H1 (cell line): ENCODE measurements at regions not wholly inside any gene's neighbourhood (a gene's known extent, or its start where the extent isn't known, plus 50 kb on each side); places are given as distances from the start of the nearest gene placed in this dataset.

Source experiments
- CTCF ChIA-PET: fragments of 300-600 bp; sonication (Branson Sonifier 250); formaldehyde crosslinking; loops from one replicate; lab custom pipeline; 2021; ENCODE audit not compliant: partially characterized antibody; lab: Charles Lee
- POLR2A ChIA-PET: fragments of 300-600 bp; sonication (Branson Sonifier 250); formaldehyde crosslinking; loops from one replicate; lab custom pipeline; 2021; ENCODE audit warnings: inconsistent platforms; ENCODE audit not compliant: partially characterized antibody; lab: Charles Lee
- DNase-seq, 2 experiments: peaks; one replicate each; pipeline versions ENCODE4 v3.0.0 to v3.0.0-alpha.2; 2010 to 2022; ENCODE audit warnings: low spot score in 2 of 2, low read depth in 1 of 2, mixed read lengths in 1 of 2
- FAIRE-seq: peaks from 2 replicates; lab custom pipeline; 2011; peaks lifted over from hg19 to GRCh38; lab: Jason Lieb, UNC
- H2AFZ ChIP-seq: 2 replicates; pipeline ENCODE4 v1.8.1; 2012; ENCODE audit warnings: low read length, inconsistent platforms
- H2AK5ac ChIP-seq: 2 replicates; pipeline ENCODE4 v1.6.1; 2013; ENCODE audit warnings: low read depth, low read length
- H2BK120ac ChIP-seq: replicated peaks from 2 replicates; pipeline ENCODE3; 2013; ENCODE audit warnings: low read depth, low read length, inconsistent platforms
- H2BK12ac ChIP-seq: 2 replicates; pipeline ENCODE4 v1.6.1; 2013; ENCODE audit warnings: low read depth, low read length
- H2BK15ac ChIP-seq: 2 replicates; pipeline ENCODE4 v1.6.1; 2013; ENCODE audit warnings: low read length
- H2BK20ac ChIP-seq: 2 replicates; pipeline ENCODE4 v1.6.1; 2013; ENCODE audit warnings: low read length
- H2BK5ac ChIP-seq: 2 replicates; pipeline ENCODE4 v1.6.1; 2013; ENCODE audit warnings: low read depth, low read length
- H3K14ac ChIP-seq: 2 replicates; pipeline ENCODE4 v1.6.1; 2013; ENCODE audit warnings: inconsistent platforms; ENCODE audit not compliant: insufficient read length
- H3K18ac ChIP-seq: 2 replicates; pipeline ENCODE4 v1.6.1; 2013; ENCODE audit warnings: low read length; ENCODE audit errors: extremely low read depth
- H3K23ac ChIP-seq: 2 replicates; pipeline ENCODE4 v1.6.1; 2013; ENCODE audit warnings: inconsistent platforms; ENCODE audit not compliant: insufficient read length
- H3K23me2 ChIP-seq: 2 replicates; pipeline ENCODE4 v1.6.1; 2013; ENCODE audit warnings: low read depth, low read length
- H3K27ac ChIP-seq: 2 replicates; pipeline ENCODE4 v1.6.1; 2011; ENCODE audit warnings: low read depth, low read length, inconsistent platforms
- H3K27me3 ChIP-seq, 4 experiments: replicated peaks in 1 of 4; 1 replicate in 1 of 4; 2 replicates in 3 of 4; pipeline versions ENCODE4 v1.6.1 to v1.8.1; 2011 to 2013; ENCODE audit warnings: low read length in 3 of 4, mild to moderate bottlenecking in 3 of 4, inconsistent platforms in 2 of 4, mixed read lengths in 2 of 4, moderate library complexity in 1 of 4; ENCODE audit not compliant: control insufficient read depth in 3 of 4, insufficient read depth in 3 of 4; ENCODE audit errors: extremely low read depth in 1 of 4
- H3K36me3 ChIP-seq, 4 experiments: 2 replicates each; pipeline versions ENCODE4 v1.6.1 to v1.8.1; 2011 to 2013; ENCODE audit warnings: mild to moderate bottlenecking in 4 of 4, low read length in 3 of 4, moderate library complexity in 2 of 4, control low read depth in 1 of 4, inconsistent platforms in 1 of 4; ENCODE audit not compliant: insufficient read depth in 4 of 4, control insufficient read depth in 2 of 4
- H3K4ac ChIP-seq: replicated peaks from 2 replicates; pipeline ENCODE3; 2013; ENCODE audit warnings: low read length, low read depth, mixed read lengths, inconsistent platforms; ENCODE audit not compliant: insufficient read length
- H3K4me1 ChIP-seq, 4 experiments: replicated peaks in 1 of 4; 1 replicate in 1 of 4; 2 replicates in 3 of 4; pipeline versions ENCODE4 v1.6.1 to v1.8.1; 2011 to 2013; ENCODE audit warnings: low read length in 3 of 4, inconsistent platforms in 2 of 4, mixed read lengths in 1 of 4; ENCODE audit not compliant: insufficient read depth in 4 of 4, control insufficient read depth in 3 of 4
- H3K4me2 ChIP-seq, 2 experiments: 2 replicates each; pipeline versions ENCODE4 v1.6.1 to v1.8.1; 2011 to 2013; ENCODE audit warnings: low read depth in 2 of 2, low read length in 2 of 2, control low read depth in 1 of 2, inconsistent platforms in 1 of 2, mild to moderate bottlenecking in 1 of 2; ENCODE audit not compliant: insufficient read depth in 1 of 2
- H3K4me3 ChIP-seq, 4 experiments: fragments of 200-600, 300-600 bp in 1 of 4; sonication (generic), shearing (Covaris generic), sonication (Bioruptor Twin) in 1 of 4; 2 replicates each; pipeline versions ENCODE4 v1.5.1 to v1.8.1; 2011 to 2016; ENCODE audit warnings: low read length in 4 of 4, low read depth in 3 of 4, control low read depth in 2 of 4, inconsistent platforms in 2 of 4, mild to moderate bottlenecking in 2 of 4, mixed read lengths in 1 of 4, moderate library complexity in 1 of 4; ENCODE audit not compliant: insufficient read depth in 2 of 4; ENCODE audit errors: extremely low read depth in 1 of 4
- H3K56ac ChIP-seq: replicated peaks from 2 replicates; pipeline ENCODE3; 2013; ENCODE audit warnings: low read depth, mild to moderate bottlenecking, mixed read lengths, low read length, inconsistent platforms; ENCODE audit not compliant: insufficient read length
- H3K79me1 ChIP-seq: 2 replicates; pipeline ENCODE4 v1.6.1; 2013; ENCODE audit warnings: low read depth, low read length, control low read depth
- H3K79me2 ChIP-seq, 2 experiments: 2 replicates each; pipeline versions ENCODE4 v1.6.1 to v1.8.1; 2012 to 2013; ENCODE audit warnings: low read length in 2 of 2, mild to moderate bottlenecking in 2 of 2, inconsistent platforms in 1 of 2; ENCODE audit not compliant: insufficient read depth in 2 of 2, control insufficient read depth in 1 of 2
- H3K9ac ChIP-seq, 4 experiments: replicated peaks in 1 of 4; 1 replicate in 1 of 4; 2 replicates in 3 of 4; pipeline versions ENCODE4 v1.6.1 to v1.8.1; 2011 to 2013; ENCODE audit warnings: low read depth in 3 of 4, low read length in 3 of 4, control low read depth in 2 of 4, mild to moderate bottlenecking in 2 of 4, moderate library complexity in 2 of 4, inconsistent platforms in 1 of 4; ENCODE audit errors: extremely low read depth in 1 of 4
- H3K9me3 ChIP-seq, 2 experiments: 2 replicates each; pipeline versions ENCODE4 v1.6.1 to v1.8.1; 2012 to 2013; ENCODE audit warnings: mild to moderate bottlenecking in 2 of 2, moderate library complexity in 2 of 2, control low read depth in 1 of 2, inconsistent platforms in 1 of 2, low read depth in 1 of 2, low read length in 1 of 2, mixed read lengths in 1 of 2; ENCODE audit not compliant: insufficient read depth in 2 of 2
- H4K20me1 ChIP-seq, 2 experiments: replicated peaks in 1 of 2; 2 replicates each; pipeline versions ENCODE3 to v1.8.1; 2011 to 2013; ENCODE audit warnings: inconsistent platforms in 2 of 2, low read length in 2 of 2, mild to moderate bottlenecking in 1 of 2; ENCODE audit not compliant: insufficient read depth in 2 of 2, control insufficient read depth in 1 of 2
- H4K5ac ChIP-seq: 2 replicates; pipeline ENCODE4 v1.6.1; 2013; ENCODE audit warnings: low read length, low read depth, mixed read lengths, inconsistent platforms; ENCODE audit not compliant: insufficient read length
- H4K8ac ChIP-seq: 2 replicates; pipeline ENCODE4 v1.8.0; 2013; ENCODE audit warnings: mild to moderate bottlenecking, moderate library complexity, low read length, inconsistent platforms; ENCODE audit not compliant: insufficient read depth; ENCODE audit errors: extremely low read depth
- H4K91ac ChIP-seq: replicated peaks from 2 replicates; pipeline ENCODE3; 2013; ENCODE audit warnings: low read length, mixed read lengths, inconsistent platforms; ENCODE audit not compliant: insufficient read length
- ASH2L ChIP-seq: fragments of 200-600, 300-600 bp; sonication (generic); IDR thresholded peaks from one replicate; pipeline ENCODE4 v1.7.1; 2017; ENCODE audit warnings: low read length
- CHD2 ChIP-seq: IDR thresholded peaks from 2 replicates; pipeline ENCODE4 v1.6.1; 2012; ENCODE audit warnings: low read length, improper control_type of control experiment
- CTBP2 ChIP-seq: IDR thresholded peaks from 2 replicates; pipeline ENCODE4 v1.7.0; 2011; ENCODE audit warnings: borderline replicate concordance, mild to moderate bottlenecking, moderate library complexity, mixed read lengths, low read length; ENCODE audit not compliant: insufficient read depth, insufficient read length
- PHF8 ChIP-seq: fragments of 200-600 bp; sonication (generic); conservative IDR thresholded peaks from 2 replicates; pipeline ENCODE4 v1.7.1; 2012; ENCODE audit warnings: low read depth, mild to moderate bottlenecking, inconsistent platforms, low read length, moderate library complexity
- WGBS, 2 experiments: shearing (Covaris generic) in 1 of 2; methylation state at CpG; one replicate each; pipeline versions ENCODE4 v1.1.6 to v1.1.7; 2013 to 2015; ENCODE audit warnings: low lambda C conversion rate in 2 of 2, mixed read lengths in 2 of 2, inconsistent platforms in 1 of 2, low coverage in 1 of 2, missing lambda C conversion rate in 1 of 2; ENCODE audit not compliant: insufficient replicate concordance in 2 of 2, insufficient coverage in 1 of 2, insufficient read length in 1 of 2; ENCODE audit errors: extremely low coverage in 1 of 2, missing lambda C conversion rate in 1 of 2; 5-methylcytosine and 5-hydroxymethylcytosine counted together

DNA sequence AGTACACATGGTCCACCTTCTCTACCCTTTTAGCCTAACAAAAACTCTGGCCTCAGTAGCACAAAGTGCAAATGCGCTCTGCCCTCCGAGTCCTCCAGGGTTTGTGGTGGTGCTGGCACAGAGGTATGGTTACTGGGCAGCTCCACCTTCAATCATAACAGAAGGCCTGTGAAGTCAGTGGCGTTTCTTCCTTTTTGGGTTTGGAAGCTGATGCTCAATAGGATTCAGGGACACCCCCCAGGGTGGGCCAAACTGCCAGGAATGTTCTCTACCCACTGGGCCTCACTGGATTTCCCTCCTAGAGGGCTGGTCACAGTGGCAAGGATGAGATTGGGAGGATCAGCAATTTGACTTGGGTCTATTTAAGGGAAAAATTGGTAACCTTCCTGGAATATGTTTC is 286.1 kb upstream of the FOXQ1 start:
- no peaks in the 10 kb centered on the region for H3K79me1 ChIP-seq
- peaks cover 0 to 7% (median 2%) of the 10 kb centered on the region in 4 experiments; a peak in 4 of 7 replicates for H3K4me1 ChIP-seq
- H2BK12ac ChIP-seq: peak overlapping the region; percentile 18; the same call in 1 of the 2 replicates
- H2BK20ac ChIP-seq: no peak overlapping the region
- POLR2A ChIA-PET: no interaction called here
- no peak overlapping the region for H3K27ac ChIP-seq
- H4K91ac ChIP-seq: no peak overlapping the region
- peak overlapping the region; percentile 66 for H3K4ac ChIP-seq
- no peak overlapping the region for H3K18ac ChIP-seq
- FAIRE-seq (no peak), DNase-seq (no peak)
- CTCF ChIA-PET: no interaction called here
- no peaks in the 10 kb centered on the region for H3K79me2 ChIP-seq
- no peak overlapping the region for H3K56ac ChIP-seq
- no peak overlapping the region for H2BK120ac ChIP-seq
- H3K9ac ChIP-seq: no peak overlapping the region
- no peak overlapping the region for H3K4me3 ChIP-seq
- no peaks in the 10 kb centered on the region for H3K36me3 ChIP-seq
- no peak overlapping the region for H2AK5ac ChIP-seq
- H3K23me2 ChIP-seq: no peaks in the 10 kb centered on the region
- no peak overlapping the region for H3K14ac ChIP-seq
- H4K20me1 ChIP-seq: no peaks in the 10 kb centered on the region
- H3K4me2 ChIP-seq: no peak overlapping the region
- no peak overlapping the region for H3K23ac ChIP-seq
- no peak overlapping the region for H2BK15ac ChIP-seq
- H2BK5ac ChIP-seq: no peak overlapping the region
- H2AFZ ChIP-seq: no peak overlapping the region
- H3K27me3 ChIP-seq: no peaks in the 10 kb centered on the region; a peak in 3 of 7 replicates
- WGBS, 2 experiments: 92% methylated on average over 3 of the region's 3 CpGs; no CpG with 5 or more reads in 1 of the 2 experiments
- no peak overlapping the region for H4K8ac ChIP-seq
- no peaks in the 10 kb centered on the region for H3K9me3 ChIP-seq
- H4K5ac ChIP-seq: no peak overlapping the region
- no peak for TF ChIP-seq ASH2L
- TF ChIP-seq CHD2: no peak
- TF ChIP-seq CTBP2: no peak
- no peak for TF ChIP-seq PHF8
